ENCODE measurements at regions not wholly inside any gene's neighbourhood (a gene's known extent, or its start where the extent isn't known, plus 50 kb on each side); places are given as distances from the start of the nearest gene placed in this dataset.
A peak's percentile ranks its signal among the peaks of the same experiment; 100 is the strongest.
"Not testable (repeated sequence)": the region's sequence is repeated elsewhere in the genome, so short reads cannot be mapped to it uniquely, and the experiment has no call there.

GRCh38 chr2:144983107-144983506 is 463.2 kb upstream of the ZEB2 start:
- no peak for DNase-seq

DNA sequence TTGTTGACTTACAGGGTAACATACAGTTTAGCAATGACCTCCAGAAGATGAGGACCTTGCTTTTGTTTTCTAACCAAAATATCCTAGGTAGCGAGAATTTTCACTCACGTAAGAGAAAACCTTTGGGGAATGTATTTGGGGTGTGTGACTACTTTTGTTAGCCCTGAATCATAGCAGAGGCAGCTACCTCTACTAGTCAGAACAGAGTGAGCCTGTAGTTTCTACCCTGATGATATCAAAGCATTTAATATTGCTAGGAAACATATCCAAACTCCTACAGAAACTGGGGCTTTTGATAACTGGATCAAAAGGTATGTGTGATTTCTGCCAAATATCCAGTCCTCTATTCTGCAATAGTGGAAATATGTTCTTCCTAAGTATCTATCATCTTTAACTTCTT is 462.6 kb upstream of the ZEB2 start:
- no peak for DNase-seq

DNA sequence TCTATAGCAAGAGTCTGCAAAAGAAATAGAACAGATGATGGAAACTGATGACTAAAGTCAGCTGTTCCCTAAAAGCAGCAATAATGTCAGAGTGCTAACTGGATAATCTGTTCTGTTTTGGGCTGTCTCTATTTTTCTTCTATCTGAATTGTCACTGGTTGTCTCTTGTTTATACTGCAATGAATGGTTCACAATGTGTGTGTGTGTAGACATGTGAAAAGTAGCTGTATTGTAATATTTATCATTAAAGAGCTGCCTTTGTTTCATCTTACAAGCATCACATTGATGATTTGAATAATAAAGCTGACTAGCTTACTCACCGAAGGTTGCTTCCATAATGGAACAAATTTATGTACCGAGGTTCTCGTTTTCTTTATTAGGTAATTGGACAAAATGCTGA is 456.0 kb upstream of the ZEB2 start:
- peak in 2 of 58 donors; percentile 1 to 76 for DNase-seq

DNA sequence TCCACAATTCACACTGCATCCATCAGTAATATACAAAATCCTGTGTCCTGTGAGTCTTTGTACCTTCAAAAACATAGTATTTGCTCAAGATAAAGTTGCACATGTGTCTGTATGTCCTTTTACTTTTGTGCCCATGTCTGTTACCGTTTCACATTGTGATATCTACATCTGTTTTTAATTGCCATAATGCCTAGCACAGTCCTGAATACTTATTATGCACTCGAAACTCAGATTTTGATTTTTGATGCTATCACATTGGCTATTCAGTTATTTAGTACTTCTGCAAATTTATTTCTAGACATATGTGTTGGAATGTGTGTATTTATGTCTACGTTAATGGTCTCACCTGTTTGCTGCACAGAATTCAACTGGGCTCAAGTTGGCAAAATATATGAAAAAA is 452.8 kb upstream of the ZEB2 start:
- DNase-seq: no peak

- peak in 2 of 58 donors; percentile 0 to 6 for DNase-seq
Measured at GRCh38 chr2:144971786-144972335, 451.9 kb upstream of the ZEB2 start.

DNA sequence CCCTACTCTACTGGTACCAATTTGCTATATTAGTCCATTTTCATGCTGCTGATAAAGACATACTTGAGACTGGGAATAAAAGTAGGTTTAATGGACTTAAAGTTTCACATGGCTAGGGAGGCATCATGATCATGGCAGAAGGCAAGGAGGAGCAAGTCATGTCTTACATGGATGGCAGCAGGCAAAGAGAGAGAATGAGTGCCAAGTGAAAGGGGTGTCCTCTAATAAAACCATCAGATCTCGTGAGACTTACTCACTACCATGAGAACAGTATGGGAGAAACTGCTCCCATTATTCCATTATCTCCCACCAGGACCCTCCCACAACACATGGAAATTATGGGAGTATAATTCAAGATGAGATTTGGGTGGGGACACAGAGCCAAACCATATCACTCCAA is 450.5 kb upstream of the ZEB2 start:
- not testable (repeated sequence) for DNase-seq

- DNase-seq: not testable (repeated sequence)
Measured at GRCh38 chr2:144969564-144969963, 449.6 kb upstream of the ZEB2 start.

GRCh38 chr2:144967961-144968360 is 448.0 kb upstream of the ZEB2 start:
- DNase-seq: no peak

- DNase-seq: no peak
Measured at GRCh38 chr2:144965172-144965571, 445.3 kb upstream of the ZEB2 start.

DNA sequence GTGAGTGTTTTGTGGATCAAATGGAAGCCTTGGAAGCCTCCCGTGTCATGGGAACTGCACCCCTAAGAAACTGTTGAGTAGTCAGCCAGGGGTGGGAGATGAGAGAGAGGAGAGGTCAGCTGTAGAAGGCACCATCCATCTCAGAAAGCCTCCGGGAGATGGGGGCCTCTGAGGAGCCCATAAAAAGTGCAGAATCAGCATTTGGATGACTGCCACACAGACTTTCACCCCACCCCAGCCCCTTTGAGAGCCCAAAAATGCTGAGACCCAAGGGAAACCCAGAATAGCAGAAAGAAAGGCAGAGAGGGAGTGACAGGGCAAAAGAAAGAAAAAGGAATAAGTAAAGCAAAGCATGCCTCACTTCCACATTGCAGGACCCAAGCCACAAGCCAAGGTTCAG is 443.1 kb upstream of the ZEB2 start:
- DNase-seq: no peak

GRCh38 chr2:144959416-144959815 is 439.5 kb upstream of the ZEB2 start:
- no peak for DNase-seq

- no peak for DNase-seq
Measured at GRCh38 chr2:144950899-144951560, 431.1 kb upstream of the ZEB2 start.

DNA sequence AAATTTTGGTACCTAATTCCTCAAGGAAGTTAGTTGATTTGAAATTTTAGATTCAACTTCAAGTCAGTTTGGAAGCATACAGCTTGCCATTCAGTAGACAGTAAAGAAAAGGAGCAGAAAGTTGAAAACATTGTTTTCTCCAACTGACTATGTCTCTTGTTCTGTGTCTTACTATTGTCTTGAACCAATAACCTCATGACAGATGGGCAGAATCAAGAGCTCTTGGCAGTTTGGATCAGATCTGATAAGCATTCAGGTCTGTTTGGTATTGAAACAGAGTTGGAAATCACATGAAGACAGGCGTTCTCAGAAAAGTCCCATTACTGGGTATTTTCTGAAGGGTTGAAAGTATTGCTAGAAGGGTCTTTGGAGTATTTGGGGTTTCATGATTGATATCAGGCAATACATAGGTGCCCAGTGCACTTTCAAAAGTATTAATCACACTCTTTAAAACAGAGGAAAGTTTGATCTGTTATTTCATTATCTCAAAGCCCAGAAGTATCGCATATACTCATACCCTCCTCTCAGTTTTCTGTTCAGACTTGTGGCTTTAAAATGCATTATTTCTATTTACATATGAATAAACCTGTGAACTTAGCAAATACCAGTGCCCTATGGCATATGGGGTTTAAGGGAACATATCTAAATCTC is 428.4 kb upstream of the ZEB2 start:
- DNase-seq: no peak

- DNase-seq: no peak
Measured at GRCh38 chr2:144947709-144948037, 427.8 kb upstream of the ZEB2 start.

DNA sequence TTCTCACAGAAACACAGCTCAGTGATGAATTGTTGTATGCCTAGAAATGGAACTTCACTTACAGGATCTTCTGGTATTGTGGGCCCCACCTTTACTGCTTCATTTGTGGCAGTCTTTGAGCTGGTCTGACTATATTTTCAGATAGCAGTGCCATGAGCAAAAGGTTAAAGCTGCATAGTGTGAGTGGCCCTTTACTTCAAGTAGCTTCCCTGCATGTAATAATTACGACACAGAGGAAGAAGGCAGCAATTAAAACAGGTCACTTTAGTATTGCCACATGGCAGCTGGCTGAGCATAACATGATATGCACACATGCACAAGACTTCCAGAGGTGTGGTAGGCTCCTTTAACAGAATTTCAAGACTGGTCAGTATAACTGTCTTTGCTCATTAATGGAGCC is 426.3 kb upstream of the ZEB2 start:
- no peak for DNase-seq

GRCh38 chr2:144944546-144945220 is 424.8 kb upstream of the ZEB2 start:
- no peak for DNase-seq

GRCh38 chr2:144943986-144944385 is 424.1 kb upstream of the ZEB2 start:
- DNase-seq: no peak

- no peak for DNase-seq
Measured at GRCh38 chr2:144943293-144943941, 423.5 kb upstream of the ZEB2 start.

- no peak for DNase-seq
Measured at GRCh38 chr2:144942516-144943256, 422.8 kb upstream of the ZEB2 start.

GRCh38 chr2:144941743-144942488 is 422.0 kb upstream of the ZEB2 start:
- no peak for DNase-seq

- DNase-seq: peak in 2 of 58 donors; percentile 3 to 15
Measured at GRCh38 chr2:144939590-144939989, 419.7 kb upstream of the ZEB2 start.

All from anterior cingulate cortex (tissue), 58 donors.